B cell (primary cell): ENCODE measurements at regions not wholly inside any gene's neighbourhood (a gene's known extent, or its start where the extent isn't known, plus 50 kb on each side); places are given as distances from the start of the nearest gene placed in this dataset.

ENCODE experiments used
- CTCF ChIP-seq: fragments of 200-600 bp; IDR thresholded peaks from one replicate; pipeline ENCODE4 v1.8.0; 2022; ENCODE audit warnings: antibody characterized with exemption, mild to moderate bottlenecking
- EZH2 ChIP-seq: IDR thresholded peaks from 2 replicates; pipeline ENCODE4 v1.6.1; 2012; ENCODE audit warnings: borderline replicate concordance, low read depth, mild to moderate bottlenecking, moderate library complexity, low read length; ENCODE audit not compliant: insufficient read depth, poor library complexity, severe bottlenecking

- TF ChIP-seq CTCF = no peak
- no peak for TF ChIP-seq EZH2
Measured at GRCh38 chr9:129542741-129543140, 78.2 kb downstream of the C9orf50 start.
